GM12892 (cell line): ENCODE measurements at regions not wholly inside any gene's neighbourhood (a gene's known extent, or its start where the extent isn't known, plus 50 kb on each side); places are given as distances from the start of the nearest gene placed in this dataset.

Source experiments
- POLR2A ChIP-seq: IDR thresholded peaks from 2 replicates; pipeline ENCODE4 v1.6.1; 2011; ENCODE audit warnings: low read depth, low read length, control low read depth
- POLR2AphosphoS5 ChIP-seq: IDR thresholded peaks from 2 replicates; pipeline ENCODE4 v1.6.1; 2011; ENCODE audit warnings: low read depth, low read length, control low read depth

DNA sequence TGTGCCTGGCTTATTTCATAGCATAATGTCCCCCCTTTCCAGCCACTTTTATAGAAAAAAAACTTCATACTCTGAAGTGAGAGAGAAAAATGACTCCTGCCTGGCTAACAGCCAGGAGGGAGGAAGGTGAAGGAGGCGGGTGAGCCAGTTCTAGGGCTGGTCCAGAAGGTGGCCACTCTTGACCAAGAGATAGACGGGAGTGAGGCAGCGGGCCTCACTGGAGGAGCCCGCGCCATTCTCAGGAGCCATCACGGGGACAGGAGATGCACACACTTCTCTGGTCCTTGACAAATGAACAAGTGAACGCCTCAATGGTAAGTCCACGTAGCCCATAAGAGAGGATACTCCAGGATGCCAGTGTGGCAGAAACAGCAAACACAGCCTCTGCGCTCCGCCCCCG is 231.4 kb downstream of the UQCRFS1 start:
- TF ChIP-seq POLR2AphosphoS5 (no peak), POLR2A (no peak)
